ENCODE measurements at regions not wholly inside any gene's neighbourhood (a gene's known extent, or its start where the extent isn't known, plus 50 kb on each side); places are given as distances from the start of the nearest gene placed in this dataset.

DNA sequence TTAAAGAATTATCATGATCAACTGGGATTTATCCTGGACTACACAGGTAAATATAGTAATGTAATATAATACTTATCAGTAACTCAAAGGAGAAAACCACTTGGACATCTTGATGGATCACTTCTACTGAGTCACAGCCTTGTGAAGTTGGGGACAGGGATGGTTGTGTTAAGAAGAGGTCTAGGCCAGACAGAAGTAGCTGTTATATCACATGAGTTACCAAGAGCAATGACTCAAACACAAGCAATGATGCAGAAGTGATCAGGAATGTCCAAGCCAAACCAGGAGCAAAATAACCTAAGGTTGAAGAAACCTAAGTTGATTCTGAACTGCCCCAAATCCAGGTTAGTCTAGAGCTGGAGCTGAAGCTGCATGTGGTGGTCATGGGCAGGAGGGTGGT, 424.5 kb upstream of the DAB1 start:
- no peaks in the 10 kb centered on the region for H3K4me1 ChIP-seq (replicated peaks in 1 of 2; ENCODE audit: control insufficient read depth in 2 of 2, insufficient read depth in 2 of 2, low read length in 2 of 2)
- no peaks in the 10 kb centered on the region for H3K27me3 ChIP-seq (ENCODE audit: control insufficient read depth in 2 of 2, insufficient read depth in 2 of 2, low read length in 2 of 2)
- DNase-seq (ENCODE audit: extremely low read depth in 1 of 4, low spot score in 3 of 4), result no peak
- in situ Hi-C loops (cut with MboI), result no loop called here
- no peak overlapping the region for H3K4me2 ChIP-seq (ENCODE audit: insufficient read depth, low read length)
- TF ChIP-seq PML (IDR thresholded peaks at IDR 0.05; ENCODE audit: low read length), result no peak
- no peak for TF ChIP-seq GATA2 (CRISPR knock-in tag; IDR thresholded peaks at IDR 0.05)
- no peak for TF ChIP-seq HIVEP1 (CRISPR knock-in tag; IDR thresholded peaks at IDR 0.05)
- no peak for TF ChIP-seq NCOA6 (IDR thresholded peaks at IDR 0.05)
- no peak for TF ChIP-seq ZBTB7A (IDR thresholded peaks at IDR 0.05; ENCODE audit: borderline replicate concordance, control insufficient read depth, low read depth, low read length)
- H3K9ac ChIP-seq (ENCODE audit: insufficient read depth in 1 of 2, low read depth in 2 of 2, low read length in 2 of 2), result no peak overlapping the region
- H3K4me3 ChIP-seq, result no peak overlapping the region
- H4K20me1 ChIP-seq (replicated peaks; ENCODE audit: control insufficient read depth, insufficient read depth, low read length), result no peaks in the 10 kb centered on the region
- CTCF ChIA-PET (ENCODE audit: low intra/inter-chr PET ratio), result no interaction called here
- POLR2A ChIA-PET, result no interaction called here
- no peak overlapping the region for H3K27ac ChIP-seq (ENCODE audit: extremely low read depth, low read depth, low read length)
- H3K9me1 ChIP-seq (ENCODE audit: control insufficient read depth, insufficient read depth, low read length), result no peaks in the 10 kb centered on the region
- no peak for FAIRE-seq
- no peak for ATAC-seq
- no TSS peak for BruUV-seq (replicated peaks)
- intact Hi-C loops (cut with micrococcal nuclease), result no loop called here
- no peaks in the 10 kb centered on the region for H3K9me3 ChIP-seq (replicated peaks; ENCODE audit: control insufficient read depth, insufficient read depth, low read depth, low read length)
- H3K79me2 ChIP-seq (ENCODE audit: control insufficient read depth, insufficient read depth, low read length), result no peaks in the 10 kb centered on the region
- no peak overlapping the region for H2AFZ ChIP-seq (ENCODE audit: low read depth, low read length)
- no peaks in the 10 kb centered on the region for H3K36me3 ChIP-seq (ENCODE audit: control insufficient read depth, insufficient read depth, low read length)

DNA sequence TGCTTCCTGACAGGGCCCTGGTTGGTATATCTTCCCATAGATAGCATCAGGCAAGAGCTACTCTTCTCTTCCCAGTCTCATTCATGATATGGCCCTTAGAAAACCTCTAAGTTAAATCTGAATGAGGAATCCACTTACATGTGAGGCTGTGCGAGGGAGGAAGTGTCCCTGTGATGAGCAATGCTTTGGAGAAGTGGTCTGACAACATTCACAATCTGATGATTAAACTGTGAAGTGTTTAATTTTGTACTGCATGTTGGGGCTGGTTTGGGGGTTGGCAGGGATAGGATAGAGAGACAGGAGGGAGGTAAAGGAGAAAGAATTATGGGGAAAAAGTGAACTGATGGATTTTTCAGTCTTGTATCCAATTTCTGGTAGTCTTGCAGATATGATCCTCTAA, 421.2 kb upstream of the DAB1 start:
- Histone ChIP-seq H3K9ac (ENCODE audit: insufficient read depth in 1 of 2, low read depth in 2 of 2, low read length in 2 of 2) (no peak overlapping the region), H3K27ac (ENCODE audit: extremely low read depth, low read depth, low read length) (no peak overlapping the region), H3K4me2 (ENCODE audit: insufficient read depth, low read length) (no peak overlapping the region), H3K36me3 (ENCODE audit: control insufficient read depth, insufficient read depth, low read length) (no peaks in the 10 kb centered on the region), H3K4me1 (replicated peaks in 1 of 2; ENCODE audit: control insufficient read depth in 2 of 2, insufficient read depth in 2 of 2, low read length in 2 of 2) (no peaks in the 10 kb centered on the region), H4K20me1 (replicated peaks; ENCODE audit: control insufficient read depth, insufficient read depth, low read length) (no peaks in the 10 kb centered on the region), H3K9me1 (ENCODE audit: control insufficient read depth, insufficient read depth, low read length) (no peaks in the 10 kb centered on the region), H3K4me3 (no peak overlapping the region), H3K27me3 (ENCODE audit: control insufficient read depth in 2 of 2, insufficient read depth in 2 of 2, low read length in 2 of 2) (no peaks in the 10 kb centered on the region), H3K79me2 (ENCODE audit: control insufficient read depth, insufficient read depth, low read length) (no peaks in the 10 kb centered on the region), H2AFZ (ENCODE audit: low read depth, low read length) (no peak overlapping the region), H3K9me3 (replicated peaks; ENCODE audit: control insufficient read depth, insufficient read depth, low read depth, low read length) (no peaks in the 10 kb centered on the region)
- DNase-seq (ENCODE audit: extremely low read depth in 1 of 4, low spot score in 3 of 4) (no peak), ATAC-seq (no peak), FAIRE-seq (no peak)
- intact Hi-C loops (cut with micrococcal nuclease), result no loop called here
- ChIA-PET CTCF (ENCODE audit: low intra/inter-chr PET ratio) (no interaction called here), POLR2A (interaction anchor here (0.7 kb wide), 1 partner anchor 433 kb away, joined by 3 read pairs; no protein-coding TSS in a partner anchor)
- 0% methylated on average over 1 of the region's 1 CpG for WGBS (ENCODE audit: insufficient coverage, low coverage, missing lambda C conversion rate)
- in situ Hi-C loops (cut with MboI), result no loop called here
- no TSS peak for BruUV-seq (replicated peaks)
- TF ChIP-seq ZNF696 (CRISPR knock-in tag; conservative IDR thresholded peaks at IDR 0.05) (no peak), ZBTB33 (CRISPR knock-in tag; IDR thresholded peaks at IDR 0.05) (no peak), PHF21A (IDR thresholded peaks at IDR 0.05; ENCODE audit: borderline replicate concordance, low read depth) (no peak), ERF (CRISPR knock-in tag; IDR thresholded peaks at IDR 0.05) (no peak), MLLT1 (IDR thresholded peaks at IDR 0.05) (no peak), ZNF239 (CRISPR knock-in tag; IDR thresholded peaks at IDR 0.05) (no peak), ZNF133 (CRISPR knock-in tag; IDR thresholded peaks at IDR 0.05) (no peak), EP400 (IDR thresholded peaks at IDR 0.05) (no peak), ZNF197 (CRISPR knock-in tag; IDR thresholded peaks at IDR 0.05; ENCODE audit: low read depth) (no peak), STAT5B (CRISPR knock-in tag; IDR thresholded peaks at IDR 0.05) (no peak)

Measured in K562 (cell line).